ENCODE measurements at regions not wholly inside any gene's neighbourhood (a gene's known extent, or its start where the extent isn't known, plus 50 kb on each side); places are given as distances from the start of the nearest gene placed in this dataset.

GRCh38 chr16:85216522-85217375, 104.5 kb upstream of the CIBAR2 start:
- Histone ChIP-seq H3K4me1 (peaks cover 0 to 69% (median 26%) of the 10 kb centered on the region in 4 donors), H3K36me3 (no peaks in the 10 kb centered on the region), H3K27me3 (no peaks in the 10 kb centered on the region), H3K27ac (no peak overlapping the region), H3K9me3 (no peaks in the 10 kb centered on the region), H3K4me3 (no peak overlapping the region)
- TF ChIP-seq, protein P1, sequence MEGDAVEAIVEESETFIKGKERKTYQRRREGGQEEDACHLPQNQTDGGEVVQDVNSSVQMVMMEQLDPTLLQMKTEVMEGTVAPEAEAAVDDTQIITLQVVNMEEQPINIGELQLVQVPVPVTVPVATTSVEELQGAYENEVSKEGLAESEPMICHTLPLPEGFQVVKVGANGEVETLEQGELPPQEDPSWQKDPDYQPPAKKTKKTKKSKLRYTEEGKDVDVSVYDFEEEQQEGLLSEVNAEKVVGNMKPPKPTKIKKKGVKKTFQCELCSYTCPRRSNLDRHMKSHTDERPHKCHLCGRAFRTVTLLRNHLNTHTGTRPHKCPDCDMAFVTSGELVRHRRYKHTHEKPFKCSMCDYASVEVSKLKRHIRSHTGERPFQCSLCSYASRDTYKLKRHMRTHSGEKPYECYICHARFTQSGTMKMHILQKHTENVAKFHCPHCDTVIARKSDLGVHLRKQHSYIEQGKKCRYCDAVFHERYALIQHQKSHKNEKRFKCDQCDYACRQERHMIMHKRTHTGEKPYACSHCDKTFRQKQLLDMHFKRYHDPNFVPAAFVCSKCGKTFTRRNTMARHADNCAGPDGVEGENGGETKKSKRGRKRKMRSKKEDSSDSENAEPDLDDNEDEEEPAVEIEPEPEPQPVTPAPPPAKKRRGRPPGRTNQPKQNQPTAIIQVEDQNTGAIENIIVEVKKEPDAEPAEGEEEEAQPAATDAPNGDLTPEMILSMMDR (IDR thresholded peaks at IDR 0.05) = no peak
- TF ChIP-seq EP300 (IDR thresholded peaks at IDR 0.05) (no peak), POLR2A (IDR thresholded peaks at IDR 0.05) (no peak)
- WGBS, 2 donors = 86 to 92% methylated on average over 18 to 19 of the region's 19 CpGs
- no peak for DNase-seq (ENCODE audit: low spot score in 2 of 2)

GRCh38 chr16:85220125-85220839, 108.0 kb upstream of the CIBAR2 start:
- Histone ChIP-seq H3K27me3 (no peaks in the 10 kb centered on the region), H3K4me1 (peaks cover 0 to 41% (median 20%) of the 10 kb centered on the region in 4 donors), H3K27ac (peak overlapping the region in 1 of 4 donors; percentile 65), H3K4me3 (peak overlapping the region; percentile 3 to 35 (median 18)), H3K9me3 (no peaks in the 10 kb centered on the region), H3K36me3 (no peaks in the 10 kb centered on the region)
- TF ChIP-seq POLR2A (IDR thresholded peaks at IDR 0.05) = no peak
- peak in 1 of 2 donors; percentile 19 for TF ChIP-seq EP300 (IDR thresholded peaks at IDR 0.05)
- TF ChIP-seq, protein P1 (IDR thresholded peaks at IDR 0.05) = peak in 1 of 5 experiments; percentile 9
- WGBS, 2 donors = 15 to 19% methylated on average over 31 of the region's 31 CpGs
- DNase-seq (ENCODE audit: low spot score in 2 of 2) = peak in 1 of 2 donors; percentile 33

- H3K36me3 ChIP-seq = no peaks in the 10 kb centered on the region
- 49 to 64% methylated on average over 13 to 22 of the region's 27 CpGs for WGBS, 2 donors
- H3K9me3 ChIP-seq = no peaks in the 10 kb centered on the region
- H3K4me1 ChIP-seq = peaks cover 0 to 32% (median 16%) of the 10 kb centered on the region in 4 donors
- no peak for DNase-seq (ENCODE audit: low spot score in 2 of 2)
- peak overlapping the region in 1 of 4 donors; percentile 65 for H3K27ac ChIP-seq
- TF ChIP-seq POLR2A (IDR thresholded peaks at IDR 0.05) = no peak
- TF ChIP-seq, protein P1 (IDR thresholded peaks at IDR 0.05) = no peak
- TF ChIP-seq EP300 (IDR thresholded peaks at IDR 0.05) = no peak
- no peaks in the 10 kb centered on the region for H3K27me3 ChIP-seq
- H3K4me3 ChIP-seq = no peak overlapping the region
Observed at GRCh38 chr16:85220964-85221731, 108.9 kb upstream of the CIBAR2 start.

DNA sequence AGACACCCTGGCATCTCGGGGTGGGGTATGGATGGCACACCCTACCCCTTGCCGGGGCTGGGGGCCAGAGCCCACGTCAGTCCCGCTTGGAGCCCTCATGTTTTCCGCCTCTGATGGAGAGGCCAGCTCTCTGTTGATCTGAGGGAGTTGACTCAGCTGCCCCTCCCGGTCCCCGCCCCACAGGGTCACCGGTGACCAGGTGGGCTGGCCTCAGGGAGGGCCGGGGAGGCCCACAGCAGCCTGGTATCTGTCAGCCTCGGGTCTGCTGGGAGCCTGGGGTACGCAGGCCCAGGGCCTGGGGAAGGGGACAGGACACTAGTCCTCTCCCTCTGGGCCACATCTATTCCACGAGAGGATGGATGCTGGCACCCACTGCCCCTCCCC, 109.5 kb upstream of the CIBAR2 start:
- H3K36me3 ChIP-seq = no peaks in the 10 kb centered on the region
- no peak overlapping the region for H3K4me3 ChIP-seq
- H3K4me1 ChIP-seq = peaks cover 0 to 31% (median 15%) of the 10 kb centered on the region in 4 donors
- DNase-seq (ENCODE audit: low spot score in 2 of 2) = no peak
- no peaks in the 10 kb centered on the region for H3K27me3 ChIP-seq
- TF ChIP-seq, protein P1 (IDR thresholded peaks at IDR 0.05) = no peak
- TF ChIP-seq EP300 (IDR thresholded peaks at IDR 0.05) = no peak
- no peak for TF ChIP-seq POLR2A (IDR thresholded peaks at IDR 0.05)
- H3K9me3 ChIP-seq = no peaks in the 10 kb centered on the region
- H3K27ac ChIP-seq = peak overlapping the region in 1 of 4 donors; percentile 7
- WGBS, 2 donors = 76% methylated on average over 8 to 10 of the region's 12 CpGs
